ENCODE measurements at regions not wholly inside any gene's neighbourhood (a gene's known extent, or its start where the extent isn't known, plus 50 kb on each side); places are given as distances from the start of the nearest gene placed in this dataset.

DNA sequence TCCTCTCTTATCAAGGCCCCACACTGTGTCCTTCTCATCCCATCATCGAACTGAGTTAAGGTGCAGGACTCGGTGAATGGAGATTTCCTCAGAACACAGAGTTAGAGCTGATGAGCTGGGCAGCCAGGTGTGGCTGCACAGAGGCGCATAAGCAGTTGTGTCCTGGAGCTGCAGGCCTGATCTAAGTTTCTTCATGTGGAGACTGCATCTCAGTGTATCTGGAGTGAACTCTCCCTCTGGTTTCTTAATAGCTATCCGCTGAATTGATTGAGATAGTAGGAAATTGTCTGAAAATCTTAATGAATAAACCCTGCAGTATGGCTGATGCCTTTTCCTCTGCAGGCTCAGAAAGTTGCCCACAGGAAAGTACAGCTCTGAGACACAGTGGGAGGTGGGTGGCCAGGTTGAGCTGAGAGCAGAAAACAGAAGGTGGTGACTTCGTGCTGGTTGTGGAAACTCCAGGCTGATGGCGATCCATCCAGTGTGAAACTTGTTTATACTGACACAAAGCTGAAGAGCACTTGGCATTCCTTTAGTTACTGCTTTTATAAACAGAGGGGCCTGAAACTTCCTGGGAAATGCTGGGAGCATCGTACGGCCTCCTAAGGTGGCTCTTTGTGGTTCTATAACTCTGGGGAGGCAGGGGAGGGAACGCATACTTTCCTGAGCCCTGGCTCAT, 67.4 kb upstream of the F3 start:
- CTCF ChIA-PET = no interaction called here

DNA sequence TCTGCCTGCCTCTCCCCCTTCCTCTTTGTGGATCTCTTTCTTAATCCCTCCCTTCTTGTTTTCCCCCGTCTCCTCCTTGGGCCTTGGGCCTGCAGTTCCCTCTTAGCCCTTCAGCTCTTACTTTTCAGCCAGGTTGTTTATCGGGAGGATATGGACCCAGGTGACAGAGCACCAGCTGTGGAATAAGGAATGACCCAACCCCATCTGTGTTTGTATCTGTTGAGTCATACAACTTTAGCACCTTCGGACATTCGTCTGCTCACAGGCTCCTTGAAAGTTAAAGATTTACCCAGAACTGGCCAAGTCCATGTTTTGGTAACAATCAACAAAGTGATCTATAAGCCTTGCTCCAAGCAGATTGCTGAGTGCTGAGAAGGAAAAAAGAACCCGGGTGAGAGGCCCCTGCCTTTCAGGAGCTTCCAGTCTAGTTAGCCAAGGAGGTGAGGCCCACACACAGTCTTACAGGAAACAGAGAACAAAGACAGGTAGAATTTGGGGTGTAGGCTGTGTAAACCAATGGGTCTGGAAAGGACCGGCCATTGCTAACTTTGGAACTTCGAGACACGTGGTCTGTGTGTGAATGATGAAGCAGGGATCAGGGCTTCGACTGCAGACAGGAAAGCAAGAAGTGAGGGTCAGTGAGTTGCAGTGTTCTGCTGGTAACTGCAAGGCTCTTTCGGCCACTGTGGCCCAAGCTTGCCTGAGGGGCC, 66.7 kb upstream of the F3 start:
- DNase-seq (ENCODE audit: low spot score) = no peak
- no TSS peak for BruUV-seq (replicated peaks)
- TF ChIP-seq CTCF (conservative IDR thresholded peaks at IDR 0.05; ENCODE audit: low read depth, low read length) (no peak), EZH2 (IDR thresholded peaks at IDR 0.05; ENCODE audit: borderline replicate concordance, low read depth, low read length, poor library complexity, severe bottlenecking) (no peak)
- POLR2A ChIA-PET (ENCODE audit: low non-redundant PET) = no interaction called here
- Histone ChIP-seq H3K4me3 (ENCODE audit: low read depth, low read length, poor library complexity, severe bottlenecking) (no peak overlapping the region), H3K27me3 (replicated peaks; ENCODE audit: insufficient read depth, low read depth, low read length, poor library complexity) (no peaks in the 10 kb centered on the region), H3K4me1 (ENCODE audit: insufficient read depth, low read length, poor library complexity, severe bottlenecking) (peaks cover 9% of the 10 kb centered on the region), H3K36me3 (ENCODE audit: insufficient read depth, low read length, poor library complexity, severe bottlenecking) (no peaks in the 10 kb centered on the region), H3K27ac (ENCODE audit: low read depth, low read length, poor library complexity, severe bottlenecking) (no peak overlapping the region), H3K9me3 (ENCODE audit: low read depth, low read length, poor library complexity, severe bottlenecking) (no peaks in the 10 kb centered on the region)
- intact Hi-C loops (cut with micrococcal nuclease; ENCODE audit: unreplicated experiment) = no loop called here
- CTCF ChIA-PET = no interaction called here

More for the DNA sequence above, 67.4 kb upstream of the F3 start:
- POLR2A ChIA-PET (ENCODE audit: low non-redundant PET) = no interaction called here
- Histone ChIP-seq H3K9me3 (ENCODE audit: low read depth, low read length, poor library complexity, severe bottlenecking) (no peaks in the 10 kb centered on the region), H3K4me3 (ENCODE audit: low read depth, low read length, poor library complexity, severe bottlenecking) (no peak overlapping the region), H3K36me3 (ENCODE audit: insufficient read depth, low read length, poor library complexity, severe bottlenecking) (no peaks in the 10 kb centered on the region), H3K27ac (ENCODE audit: low read depth, low read length, poor library complexity, severe bottlenecking) (no peak overlapping the region), H3K4me1 (ENCODE audit: insufficient read depth, low read length, poor library complexity, severe bottlenecking) (peaks cover 9% of the 10 kb centered on the region), H3K27me3 (replicated peaks; ENCODE audit: insufficient read depth, low read depth, low read length, poor library complexity) (no peaks in the 10 kb centered on the region)
- DNase-seq (ENCODE audit: low spot score) = no peak
- intact Hi-C loops (cut with micrococcal nuclease; ENCODE audit: unreplicated experiment) = no loop called here
- TF ChIP-seq EZH2 (IDR thresholded peaks at IDR 0.05; ENCODE audit: borderline replicate concordance, low read depth, low read length, poor library complexity, severe bottlenecking) = no peak
- no peak for TF ChIP-seq CTCF (conservative IDR thresholded peaks at IDR 0.05; ENCODE audit: low read depth, low read length)
- BruUV-seq (replicated peaks) = no TSS peak

- Histone ChIP-seq H3K4me1 (ENCODE audit: insufficient read depth, low read length, poor library complexity, severe bottlenecking) (peaks cover 9% of the 10 kb centered on the region), H3K36me3 (ENCODE audit: insufficient read depth, low read length, poor library complexity, severe bottlenecking) (no peaks in the 10 kb centered on the region), H3K9me3 (ENCODE audit: low read depth, low read length, poor library complexity, severe bottlenecking) (no peaks in the 10 kb centered on the region), H3K4me3 (ENCODE audit: low read depth, low read length, poor library complexity, severe bottlenecking) (no peak overlapping the region), H3K27me3 (replicated peaks; ENCODE audit: insufficient read depth, low read depth, low read length, poor library complexity) (no peaks in the 10 kb centered on the region), H3K27ac (ENCODE audit: low read depth, low read length, poor library complexity, severe bottlenecking) (no peak overlapping the region)
- ChIA-PET POLR2A (ENCODE audit: low non-redundant PET) (no interaction called here), CTCF (no interaction called here)
- no peak for DNase-seq (ENCODE audit: low spot score)
- no peak for TF ChIP-seq CTCF (conservative IDR thresholded peaks at IDR 0.05; ENCODE audit: low read depth, low read length)
- no peak for TF ChIP-seq EZH2 (IDR thresholded peaks at IDR 0.05; ENCODE audit: borderline replicate concordance, low read depth, low read length, poor library complexity, severe bottlenecking)
- intact Hi-C loops (cut with micrococcal nuclease; ENCODE audit: unreplicated experiment) = no loop called here
- BruUV-seq (replicated peaks) = no TSS peak
These were observed 65.8 kb upstream of the F3 start for GRCh38 chr1:94607398-94607797.

Data from A673 (cell line).